HCT116 (cell line): ENCODE measurements at regions not wholly inside any gene's neighbourhood (a gene's known extent, or its start where the extent isn't known, plus 50 kb on each side); places are given as distances from the start of the nearest gene placed in this dataset.

Experiments used
- ATAC-seq: fragments of 200-7000 bp; cut with Tn5 transposase; 2 replicates; pipeline ENCODE4 v1.9.1; 2020; ENCODE audit warnings: mild to moderate bottlenecking, moderate library complexity
- BruUV-seq: library from RNA; stranded (reverse); fragments of 400-500 nt; replicated peaks from 2 replicates; lab custom pipeline; 2021; lab: Mats Ljungman, UMichigan
- CTCF ChIA-PET: fragments of 300-600 bp; sonication (Branson Sonifier 250); formaldehyde crosslinking; loops from one replicate; lab custom pipeline; 2021; ENCODE audit warnings: antibody characterized with exemption; lab: Charles Lee
- POLR2A ChIA-PET: fragments of 300-600, 350-600 bp; sonication (Branson Sonifier 250); formaldehyde crosslinking; loops from one replicate; lab custom pipeline; 2021; ENCODE audit warnings: antibody characterized with exemption; lab: Charles Lee
- RAD21 ChIA-PET, 2 experiments: fragments of 300-600 bp; sonication (Branson Sonifier 250); formaldehyde crosslinking; loops; one replicate each; lab custom pipeline; 2023; ENCODE audit warnings: low total read pairs in 2 of 2; ENCODE audit not compliant: uncharacterized antibody in 2 of 2, unreplicated experiment in 2 of 2, low non-redundant PET in 1 of 2; lab: Charles Lee
- DNase-seq: peaks from one replicate; pipeline ENCODE4 v3.0.0-alpha.2; 2010; ENCODE audit warnings: low read depth, low spot score
- H2AFZ ChIP-seq: fragments of 200-600 bp; shearing (Covaris generic), sonication (generic); 2 replicates; pipeline ENCODE4 v1.6.1; 2017; ENCODE audit warnings: low read depth, mixed run types, mixed read lengths, antibody characterized with exemption, low read length; ENCODE audit not compliant: poor library complexity, severe bottlenecking
- H3K27ac ChIP-seq: 2 replicates; pipeline ENCODE4 v1.5.1; 2012; ENCODE audit warnings: low read depth, low read length
- H3K27me3 ChIP-seq: fragments of 200-600 bp; sonication (generic); 2 replicates; pipeline ENCODE4 v1.6.1; 2016; ENCODE audit warnings: mixed run types, low read length, mixed read lengths; ENCODE audit not compliant: insufficient read depth
- H3K36me3 ChIP-seq, 2 experiments: fragments of 200-500 bp in 1 of 2; fragments of 200-600 bp in 1 of 2; sonication (Bioruptor generic) in 1 of 2; sonication (generic) in 1 of 2; 2 replicates each; pipeline versions ENCODE4 v1.5.1 to v1.6.1; 2014 to 2016; ENCODE audit warnings: low read length in 2 of 2, inconsistent platforms in 1 of 2, mixed read lengths in 1 of 2, mixed run types in 1 of 2; ENCODE audit not compliant: insufficient read depth in 2 of 2, control insufficient read depth in 1 of 2
- H3K4me1 ChIP-seq, 2 experiments: fragments of 200-600 bp in 1 of 2; sonication (generic) in 1 of 2; 2 replicates each; pipeline versions ENCODE4 v1.5.1 to v1.6.1; 2012 to 2017; ENCODE audit warnings: low read length in 2 of 2, inconsistent platforms in 1 of 2, mild to moderate bottlenecking in 1 of 2, mixed read lengths in 1 of 2, mixed run types in 1 of 2, moderate library complexity in 1 of 2; ENCODE audit not compliant: insufficient read depth in 2 of 2, control insufficient read depth in 1 of 2
- H3K4me2 ChIP-seq: fragments of 200-600 bp; sonication (generic); 2 replicates; pipeline ENCODE4 v1.6.1; 2017; ENCODE audit warnings: mixed run types, low read length, mixed read lengths
- H3K4me3 ChIP-seq, 2 experiments: fragments of 200-600 bp in 1 of 2; sonication (generic) in 1 of 2; replicated peaks in 1 of 2; 2 replicates each; pipeline ENCODE4 v1.5.1; 2011 to 2016; ENCODE audit warnings: low read length in 2 of 2, control low read depth in 1 of 2, low read depth in 1 of 2, mild to moderate bottlenecking in 1 of 2, mixed read lengths in 1 of 2, mixed run types in 1 of 2
- H3K79me2 ChIP-seq: fragments of 200-600 bp; sonication (generic); 2 replicates; pipeline ENCODE4 v1.6.1; 2017; ENCODE audit warnings: mild to moderate bottlenecking, mixed run types, low read length, moderate library complexity, mixed read lengths; ENCODE audit not compliant: insufficient read depth
- H3K9ac ChIP-seq: fragments of 200-600 bp; sonication (generic); 2 replicates; pipeline ENCODE4 v1.6.1; 2016; ENCODE audit warnings: low read length, mixed read lengths
- H3K9me2 ChIP-seq: fragments of 200-600 bp; sonication (generic), shearing (Covaris generic); 2 replicates; pipeline ENCODE4 v1.6.1; 2017; ENCODE audit warnings: mixed run types, mild to moderate bottlenecking, moderate library complexity; ENCODE audit not compliant: insufficient read depth
- H3K9me3 ChIP-seq, 2 experiments: fragments of 200-500 bp in 1 of 2; fragments of 200-600 bp in 1 of 2; sonication (Bioruptor generic) in 1 of 2; sonication (generic) in 1 of 2; 2 replicates each; pipeline ENCODE4 v1.6.1; 2014 to 2017; ENCODE audit warnings: low read length in 2 of 2, mixed read lengths in 2 of 2, inconsistent platforms in 1 of 2, low read depth in 1 of 2, mild to moderate bottlenecking in 1 of 2, mixed run types in 1 of 2, moderate library complexity in 1 of 2; ENCODE audit not compliant: control insufficient read depth in 1 of 2, insufficient read depth in 1 of 2
- H4K20me1 ChIP-seq: fragments of 200-600 bp; sonication (generic), shearing (Covaris generic); 2 replicates; pipeline ENCODE4 v1.6.1; 2017; ENCODE audit warnings: mixed run types, mild to moderate bottlenecking, moderate library complexity; ENCODE audit not compliant: insufficient read depth
- CBX3 ChIP-seq: IDR thresholded peaks from 2 replicates; pipeline ENCODE4 v1.6.1; 2012; ENCODE audit warnings: low read depth
- EGR1 ChIP-seq: IDR thresholded peaks from 2 replicates; pipeline ENCODE4 v1.6.1; 2012; ENCODE audit warnings: low read depth
- ELF1 ChIP-seq: IDR thresholded peaks from 2 replicates; pipeline ENCODE4 v1.6.1; 2012; ENCODE audit warnings: low read depth, borderline replicate concordance
- EZH2 ChIP-seq: fragments of 200-600 bp; sonication (generic); IDR thresholded peaks from 2 replicates; pipeline ENCODE4 v1.6.1; 2017; ENCODE audit warnings: antibody characterized with exemption, mixed run types
- FOSL1 ChIP-seq: IDR thresholded peaks from 2 replicates; pipeline ENCODE4 v1.6.1; 2012; ENCODE audit warnings: low read depth
- POLR2A ChIP-seq: IDR thresholded peaks from 2 replicates; pipeline ENCODE4 v1.7.0; 2011; ENCODE audit warnings: borderline replicate concordance; ENCODE audit not compliant: insufficient read depth, insufficient read length; ENCODE audit errors: extremely low read depth
- POLR2AphosphoS5 ChIP-seq: IDR thresholded peaks from 2 replicates; pipeline ENCODE4 v1.6.1; 2011; ENCODE audit warnings: mild to moderate bottlenecking, low read depth, low read length, moderate library complexity
- RAD21 ChIP-seq: IDR thresholded peaks from 2 replicates; pipeline ENCODE4 v1.6.1; 2012; ENCODE audit warnings: low read depth, mild to moderate bottlenecking
- REST ChIP-seq: IDR thresholded peaks from 2 replicates; pipeline ENCODE4 v1.6.1; 2012; ENCODE audit warnings: low read depth
- SP1 ChIP-seq: IDR thresholded peaks from 2 replicates; pipeline ENCODE4 v1.6.1; 2012; ENCODE audit warnings: low read depth
- SRF ChIP-seq: IDR thresholded peaks from 2 replicates; pipeline ENCODE4 v1.6.1; 2012; ENCODE audit warnings: low read depth
- ZFX ChIP-seq: fragments of 450-650 bp; IDR thresholded peaks from 2 replicates; pipeline ENCODE4 v1.6.1; 2017
- intact Hi-C: fragments of 100-400 bp; cut with micrococcal nuclease; formaldehyde crosslinking; loops from 2 replicates; pipeline ENCODE4 v1.10.0; 2022
- TF ChIP-seq, protein P1 (sequence below), 3 experiments: fragments of 200-600 bp in 1 of 3; sonication (generic) in 1 of 3; IDR thresholded peaks in 2 of 3; conservative IDR thresholded peaks in 1 of 3; 2 replicates each; pipeline ENCODE4 v1.5.1; 2012 to 2017; ENCODE audit warnings: low read depth in 2 of 3, low read length in 2 of 3, antibody characterized with exemption in 1 of 3, borderline replicate concordance in 1 of 3, control low read depth in 1 of 3, mild to moderate bottlenecking in 1 of 3, mixed read lengths in 1 of 3, mixed run types in 1 of 3, moderate library complexity in 1 of 3; ENCODE audit not compliant: insufficient read depth in 1 of 3
- TF ChIP-seq, protein P2 (sequence below): IDR thresholded peaks from 2 replicates; pipeline ENCODE4 v1.6.1; 2012
- TF ChIP-seq, protein P3 (sequence below): IDR thresholded peaks from 2 replicates; pipeline ENCODE4 v1.6.1; 2011; ENCODE audit warnings: mild to moderate bottlenecking, low read length, moderate library complexity; ENCODE audit not compliant: insufficient replicate concordance; ENCODE audit errors: extremely low read depth

- TF ChIP-seq POLR2AphosphoS5 (no peak), REST (no peak), EZH2 (no peak), FOSL1 (no peak), ELF1 (no peak), ZFX (no peak), SP1 (no peak), EGR1 (no peak), RAD21 (no peak), CBX3 (no peak), SRF (no peak), POLR2A (no peak)
- TF ChIP-seq, protein P1, sequence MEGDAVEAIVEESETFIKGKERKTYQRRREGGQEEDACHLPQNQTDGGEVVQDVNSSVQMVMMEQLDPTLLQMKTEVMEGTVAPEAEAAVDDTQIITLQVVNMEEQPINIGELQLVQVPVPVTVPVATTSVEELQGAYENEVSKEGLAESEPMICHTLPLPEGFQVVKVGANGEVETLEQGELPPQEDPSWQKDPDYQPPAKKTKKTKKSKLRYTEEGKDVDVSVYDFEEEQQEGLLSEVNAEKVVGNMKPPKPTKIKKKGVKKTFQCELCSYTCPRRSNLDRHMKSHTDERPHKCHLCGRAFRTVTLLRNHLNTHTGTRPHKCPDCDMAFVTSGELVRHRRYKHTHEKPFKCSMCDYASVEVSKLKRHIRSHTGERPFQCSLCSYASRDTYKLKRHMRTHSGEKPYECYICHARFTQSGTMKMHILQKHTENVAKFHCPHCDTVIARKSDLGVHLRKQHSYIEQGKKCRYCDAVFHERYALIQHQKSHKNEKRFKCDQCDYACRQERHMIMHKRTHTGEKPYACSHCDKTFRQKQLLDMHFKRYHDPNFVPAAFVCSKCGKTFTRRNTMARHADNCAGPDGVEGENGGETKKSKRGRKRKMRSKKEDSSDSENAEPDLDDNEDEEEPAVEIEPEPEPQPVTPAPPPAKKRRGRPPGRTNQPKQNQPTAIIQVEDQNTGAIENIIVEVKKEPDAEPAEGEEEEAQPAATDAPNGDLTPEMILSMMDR (IDR thresholded peaks at IDR 0.05 in 2 of 3, conservative IDR thresholded peaks at IDR 0.05 in 1 of 3; ENCODE audit: borderline replicate concordance in 1 of 3, insufficient read depth in 1 of 3, low read depth in 2 of 3, low read length in 2 of 3) = no peak
- TF ChIP-seq, protein P2, sequence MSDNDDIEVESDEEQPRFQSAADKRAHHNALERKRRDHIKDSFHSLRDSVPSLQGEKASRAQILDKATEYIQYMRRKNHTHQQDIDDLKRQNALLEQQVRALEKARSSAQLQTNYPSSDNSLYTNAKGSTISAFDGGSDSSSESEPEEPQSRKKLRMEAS = no peak
- TF ChIP-seq, protein P3, sequence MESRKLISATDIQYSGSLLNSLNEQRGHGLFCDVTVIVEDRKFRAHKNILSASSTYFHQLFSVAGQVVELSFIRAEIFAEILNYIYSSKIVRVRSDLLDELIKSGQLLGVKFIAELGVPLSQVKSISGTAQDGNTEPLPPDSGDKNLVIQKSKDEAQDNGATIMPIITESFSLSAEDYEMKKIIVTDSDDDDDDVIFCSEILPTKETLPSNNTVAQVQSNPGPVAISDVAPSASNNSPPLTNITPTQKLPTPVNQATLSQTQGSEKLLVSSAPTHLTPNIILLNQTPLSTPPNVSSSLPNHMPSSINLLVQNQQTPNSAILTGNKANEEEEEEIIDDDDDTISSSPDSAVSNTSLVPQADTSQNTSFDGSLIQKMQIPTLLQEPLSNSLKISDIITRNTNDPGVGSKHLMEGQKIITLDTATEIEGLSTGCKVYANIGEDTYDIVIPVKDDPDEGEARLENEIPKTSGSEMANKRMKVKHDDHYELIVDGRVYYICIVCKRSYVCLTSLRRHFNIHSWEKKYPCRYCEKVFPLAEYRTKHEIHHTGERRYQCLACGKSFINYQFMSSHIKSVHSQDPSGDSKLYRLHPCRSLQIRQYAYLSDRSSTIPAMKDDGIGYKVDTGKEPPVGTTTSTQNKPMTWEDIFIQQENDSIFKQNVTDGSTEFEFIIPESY = no peak
- CTCF ChIA-PET = no interaction called here
- Histone ChIP-seq H2AFZ (no peak overlapping the region), H3K4me1 (no peaks in the 10 kb centered on the region), H3K27me3 (no peaks in the 10 kb centered on the region), H3K4me2 (no peak overlapping the region), H3K9ac (no peak overlapping the region), H3K79me2 (no peaks in the 10 kb centered on the region), H4K20me1 (no peaks in the 10 kb centered on the region), H3K9me2 (no peaks in the 10 kb centered on the region), H3K27ac (no peak overlapping the region), H3K4me3 (no peak overlapping the region), H3K9me3 (no peaks in the 10 kb centered on the region), H3K36me3 (no peaks in the 10 kb centered on the region)
- RAD21 ChIA-PET = no interaction called here
- ATAC-seq (no peak), DNase-seq (no peak)
- intact Hi-C loops = no loop called here
- BruUV-seq = no TSS peak
- POLR2A ChIA-PET = no interaction called here
These were observed 136.9 kb upstream of the ZC3H12C start for GRCh38 chr11:109956124-109956793.
